ENCODE measurements at regions not wholly inside any gene's neighbourhood (a gene's known extent, or its start where the extent isn't known, plus 50 kb on each side); places are given as distances from the start of the nearest gene placed in this dataset.

GRCh38 chr3:117490716-117491115, 781.1 kb downstream of the TUSC7 start:
- Mint-ChIP-seq H3K4me3 (no peak overlapping the region), H3K27ac (no peak overlapping the region), H3K4me1 (peaks cover 21% of the 10 kb centered on the region), H3K9me3 (no peaks in the 10 kb centered on the region; the same call in 2 of the 3 replicates), H3K27me3 (ENCODE audit: insufficient read depth, low read depth, poor library complexity) (peaks cover 2% of the 10 kb centered on the region), H3K36me3 (ENCODE audit: low read depth) (no peaks in the 10 kb centered on the region)
- no peaks in the 10 kb centered on the region for H4K20me1 ChIP-seq (replicated peaks; ENCODE audit: insufficient read depth)
- H2AFZ ChIP-seq: no peak overlapping the region
- no peak for ATAC-seq
- H3K27me3 ChIP-seq (ENCODE audit: insufficient read depth): no peaks in the 10 kb centered on the region
- H3K36me3 ChIP-seq (ENCODE audit: insufficient read depth): no peaks in the 10 kb centered on the region
- no peaks in the 10 kb centered on the region; the same call in 1 of the 2 replicates for H3K9me2 ChIP-seq (ENCODE audit: insufficient read depth)
- TF ChIP-seq EZH2phosphoT487 (IDR thresholded peaks at IDR 0.05; ENCODE audit: unreplicated experiment) (no peak), POLR2AphosphoS5 (IDR thresholded peaks at IDR 0.05; ENCODE audit: low read depth) (no peak), ZNF462 (CRISPR knock-in tag; IDR thresholded peaks at IDR 0.05) (no peak), EZH2 (IDR thresholded peaks at IDR 0.05; ENCODE audit: low read depth, unreplicated experiment) (no peak), CREB1 (CRISPR knock-in tag; IDR thresholded peaks at IDR 0.05; ENCODE audit: low read depth) (no peak), JUNB (IDR thresholded peaks at IDR 0.05; ENCODE audit: unreplicated experiment) (no peak), STAT1 (IDR thresholded peaks at IDR 0.05; ENCODE audit: unreplicated experiment) (no peak), NANOG (IDR thresholded peaks at IDR 0.05; ENCODE audit: borderline replicate concordance) (no peak), ZNF114 (CRISPR knock-in tag; IDR thresholded peaks at IDR 0.05) (no peak), ZNF331 (CRISPR knock-in tag; IDR thresholded peaks at IDR 0.05; ENCODE audit: low read depth) (no peak)
- TF ChIP-seq, protein P1, sequence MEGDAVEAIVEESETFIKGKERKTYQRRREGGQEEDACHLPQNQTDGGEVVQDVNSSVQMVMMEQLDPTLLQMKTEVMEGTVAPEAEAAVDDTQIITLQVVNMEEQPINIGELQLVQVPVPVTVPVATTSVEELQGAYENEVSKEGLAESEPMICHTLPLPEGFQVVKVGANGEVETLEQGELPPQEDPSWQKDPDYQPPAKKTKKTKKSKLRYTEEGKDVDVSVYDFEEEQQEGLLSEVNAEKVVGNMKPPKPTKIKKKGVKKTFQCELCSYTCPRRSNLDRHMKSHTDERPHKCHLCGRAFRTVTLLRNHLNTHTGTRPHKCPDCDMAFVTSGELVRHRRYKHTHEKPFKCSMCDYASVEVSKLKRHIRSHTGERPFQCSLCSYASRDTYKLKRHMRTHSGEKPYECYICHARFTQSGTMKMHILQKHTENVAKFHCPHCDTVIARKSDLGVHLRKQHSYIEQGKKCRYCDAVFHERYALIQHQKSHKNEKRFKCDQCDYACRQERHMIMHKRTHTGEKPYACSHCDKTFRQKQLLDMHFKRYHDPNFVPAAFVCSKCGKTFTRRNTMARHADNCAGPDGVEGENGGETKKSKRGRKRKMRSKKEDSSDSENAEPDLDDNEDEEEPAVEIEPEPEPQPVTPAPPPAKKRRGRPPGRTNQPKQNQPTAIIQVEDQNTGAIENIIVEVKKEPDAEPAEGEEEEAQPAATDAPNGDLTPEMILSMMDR (conservative IDR thresholded peaks at IDR 0.05; ENCODE audit: low read depth in 2 of 2): no peak
- TF ChIP-seq, protein P2, sequence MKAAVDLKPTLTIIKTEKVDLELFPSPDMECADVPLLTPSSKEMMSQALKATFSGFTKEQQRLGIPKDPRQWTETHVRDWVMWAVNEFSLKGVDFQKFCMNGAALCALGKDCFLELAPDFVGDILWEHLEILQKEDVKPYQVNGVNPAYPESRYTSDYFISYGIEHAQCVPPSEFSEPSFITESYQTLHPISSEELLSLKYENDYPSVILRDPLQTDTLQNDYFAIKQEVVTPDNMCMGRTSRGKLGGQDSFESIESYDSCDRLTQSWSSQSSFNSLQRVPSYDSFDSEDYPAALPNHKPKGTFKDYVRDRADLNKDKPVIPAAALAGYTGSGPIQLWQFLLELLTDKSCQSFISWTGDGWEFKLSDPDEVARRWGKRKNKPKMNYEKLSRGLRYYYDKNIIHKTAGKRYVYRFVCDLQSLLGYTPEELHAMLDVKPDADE (IDR thresholded peaks at IDR 0.05): no peak
- TF ChIP-seq, protein P3, sequence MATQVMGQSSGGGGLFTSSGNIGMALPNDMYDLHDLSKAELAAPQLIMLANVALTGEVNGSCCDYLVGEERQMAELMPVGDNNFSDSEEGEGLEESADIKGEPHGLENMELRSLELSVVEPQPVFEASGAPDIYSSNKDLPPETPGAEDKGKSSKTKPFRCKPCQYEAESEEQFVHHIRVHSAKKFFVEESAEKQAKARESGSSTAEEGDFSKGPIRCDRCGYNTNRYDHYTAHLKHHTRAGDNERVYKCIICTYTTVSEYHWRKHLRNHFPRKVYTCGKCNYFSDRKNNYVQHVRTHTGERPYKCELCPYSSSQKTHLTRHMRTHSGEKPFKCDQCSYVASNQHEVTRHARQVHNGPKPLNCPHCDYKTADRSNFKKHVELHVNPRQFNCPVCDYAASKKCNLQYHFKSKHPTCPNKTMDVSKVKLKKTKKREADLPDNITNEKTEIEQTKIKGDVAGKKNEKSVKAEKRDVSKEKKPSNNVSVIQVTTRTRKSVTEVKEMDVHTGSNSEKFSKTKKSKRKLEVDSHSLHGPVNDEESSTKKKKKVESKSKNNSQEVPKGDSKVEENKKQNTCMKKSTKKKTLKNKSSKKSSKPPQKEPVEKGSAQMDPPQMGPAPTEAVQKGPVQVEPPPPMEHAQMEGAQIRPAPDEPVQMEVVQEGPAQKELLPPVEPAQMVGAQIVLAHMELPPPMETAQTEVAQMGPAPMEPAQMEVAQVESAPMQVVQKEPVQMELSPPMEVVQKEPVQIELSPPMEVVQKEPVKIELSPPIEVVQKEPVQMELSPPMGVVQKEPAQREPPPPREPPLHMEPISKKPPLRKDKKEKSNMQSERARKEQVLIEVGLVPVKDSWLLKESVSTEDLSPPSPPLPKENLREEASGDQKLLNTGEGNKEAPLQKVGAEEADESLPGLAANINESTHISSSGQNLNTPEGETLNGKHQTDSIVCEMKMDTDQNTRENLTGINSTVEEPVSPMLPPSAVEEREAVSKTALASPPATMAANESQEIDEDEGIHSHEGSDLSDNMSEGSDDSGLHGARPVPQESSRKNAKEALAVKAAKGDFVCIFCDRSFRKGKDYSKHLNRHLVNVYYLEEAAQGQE (IDR thresholded peaks at IDR 0.05; ENCODE audit: unreplicated experiment): no peak
- H3F3A ChIP-seq (replicated peaks; ENCODE audit: low read depth): no peaks in the 10 kb centered on the region
- H3K27ac ChIP-seq (ENCODE audit: low read depth): no peak overlapping the region
- H3K4me2 ChIP-seq: no peak overlapping the region
- H3K4me1 ChIP-seq (ENCODE audit: insufficient read depth): no peaks in the 10 kb centered on the region
- no peaks in the 10 kb centered on the region for H3K79me2 ChIP-seq (replicated peaks; ENCODE audit: insufficient read depth)
- DNase-seq (ENCODE audit: low spot score): no peak
- H3K4me3 ChIP-seq: no peak overlapping the region

Measured in GM23338 (cell line).